Large intestine (tissue), 3 donors: ENCODE measurements at regions not wholly inside any gene's neighbourhood (a gene's known extent, or its start where the extent isn't known, plus 50 kb on each side); places are given as distances from the start of the nearest gene placed in this dataset.

ENCODE experiments used
- DNase-seq, 2 donors: peaks; one replicate each; pipeline versions ENCODE4 v3.0.0 to v3.0.0-alpha.2; 2013
- H3K27ac ChIP-seq: one replicate; pipeline ENCODE4 v1.5.1; 2013; ENCODE audit warnings: low read length
- H3K27me3 ChIP-seq: 2 replicates; pipeline ENCODE4 v1.6.1; 2013; ENCODE audit warnings: low read length; ENCODE audit not compliant: control insufficient read depth, insufficient read depth
- H3K36me3 ChIP-seq: 2 replicates; pipeline ENCODE4 v1.6.1; 2013; ENCODE audit warnings: low read length; ENCODE audit not compliant: control insufficient read depth, insufficient read depth
- H3K4me1 ChIP-seq: one replicate; pipeline ENCODE4 v1.6.1; 2013; ENCODE audit warnings: low read length; ENCODE audit not compliant: control insufficient read depth, insufficient read depth
- H3K4me3 ChIP-seq: one replicate; pipeline ENCODE4 v1.5.1; 2013; ENCODE audit warnings: low read length
- H3K9me3 ChIP-seq: one replicate; pipeline ENCODE4 v1.6.1; 2013; ENCODE audit warnings: mild to moderate bottlenecking, low read depth, low read length, moderate library complexity; ENCODE audit not compliant: control insufficient read depth
- WGBS: methylation state at CpG from one replicate; pipeline ENCODE4 v1.1.5; 2013; ENCODE audit warnings: low lambda C conversion rate; ENCODE audit not compliant: insufficient coverage; 5-methylcytosine and 5-hydroxymethylcytosine counted together

- no CpG with 5 or more reads among the region's 5 CpGs for WGBS
- H3K36me3 ChIP-seq = no peaks in the 10 kb centered on the region
- no peaks in the 10 kb centered on the region for H3K27me3 ChIP-seq
- H3K27ac ChIP-seq = no peak overlapping the region
- DNase-seq = no peak
- H3K4me3 ChIP-seq = no peak overlapping the region
- no peaks in the 10 kb centered on the region for H3K9me3 ChIP-seq
- no peaks in the 10 kb centered on the region for H3K4me1 ChIP-seq
Measured at GRCh38 chr20:60108397-60108796, 150.2 kb downstream of the CDH26 start.

GRCh38 chr20:60113024-60113724 is 155.0 kb downstream of the CDH26 start:
- H3K27me3 ChIP-seq = no peaks in the 10 kb centered on the region
- no peaks in the 10 kb centered on the region for H3K36me3 ChIP-seq
- H3K4me1 ChIP-seq = no peaks in the 10 kb centered on the region
- H3K9me3 ChIP-seq = no peaks in the 10 kb centered on the region
- no peak for DNase-seq
- no CpG with 5 or more reads among the region's 11 CpGs for WGBS
- H3K4me3 ChIP-seq = no peak overlapping the region
- no peak overlapping the region for H3K27ac ChIP-seq

GRCh38 chr20:60113771-60114170 is 155.5 kb downstream of the CDH26 start:
- H3K9me3 ChIP-seq = no peaks in the 10 kb centered on the region
- no peaks in the 10 kb centered on the region for H3K4me1 ChIP-seq
- no peaks in the 10 kb centered on the region for H3K36me3 ChIP-seq
- H3K4me3 ChIP-seq = no peak overlapping the region
- no CpG with 5 or more reads among the region's 6 CpGs for WGBS
- no peak for DNase-seq
- H3K27me3 ChIP-seq = no peaks in the 10 kb centered on the region
- H3K27ac ChIP-seq = no peak overlapping the region

GRCh38 chr20:60115451-60115850 is 157.2 kb downstream of the CDH26 start:
- Histone ChIP-seq H3K27me3 (no peaks in the 10 kb centered on the region), H3K27ac (no peak overlapping the region)

GRCh38 chr20:60116128-60116909 is 158.1 kb downstream of the CDH26 start:
- Histone ChIP-seq H3K4me1 (no peaks in the 10 kb centered on the region), H3K27ac (no peak overlapping the region), H3K4me3 (no peak overlapping the region), H3K27me3 (no peaks in the 10 kb centered on the region), H3K9me3 (no peaks in the 10 kb centered on the region), H3K36me3 (no peaks in the 10 kb centered on the region)
- WGBS = 100% methylated on average over 1 of the region's 18 CpGs
- no peak for DNase-seq

More at GRCh38 chr20:60115451-60115850, 157.2 kb downstream of the CDH26 start:
- DNase-seq = no peak
- H3K36me3 ChIP-seq = no peaks in the 10 kb centered on the region
- H3K9me3 ChIP-seq = no peaks in the 10 kb centered on the region
- H3K4me1 ChIP-seq = no peaks in the 10 kb centered on the region
- H3K4me3 ChIP-seq = no peak overlapping the region
- no CpG with 5 or more reads among the region's 6 CpGs for WGBS

- WGBS = 82% methylated on average over 3 of the region's 7 CpGs
- no peaks in the 10 kb centered on the region for H3K9me3 ChIP-seq
- no peak for DNase-seq
- no peak overlapping the region for H3K4me3 ChIP-seq
- H3K27ac ChIP-seq = no peak overlapping the region
- no peaks in the 10 kb centered on the region for H3K4me1 ChIP-seq
- no peaks in the 10 kb centered on the region for H3K36me3 ChIP-seq
- H3K27me3 ChIP-seq = no peaks in the 10 kb centered on the region
Measured at GRCh38 chr20:60117065-60117464, 158.8 kb downstream of the CDH26 start.

- WGBS = 80% methylated on average over 1 of the region's 9 CpGs
Measured at GRCh38 chr20:60121903-60122302, 163.7 kb downstream of the CDH26 start.

GRCh38 chr20:60122671-60123070 is 164.4 kb downstream of the CDH26 start:
- DNase-seq = no peak
- no peak overlapping the region for H3K4me3 ChIP-seq
- no peaks in the 10 kb centered on the region for H3K36me3 ChIP-seq
- H3K27me3 ChIP-seq = no peaks in the 10 kb centered on the region
- H3K4me1 ChIP-seq = no peaks in the 10 kb centered on the region
- H3K27ac ChIP-seq = no peak overlapping the region
- H3K9me3 ChIP-seq = no peaks in the 10 kb centered on the region
- no CpG with 5 or more reads among the region's 4 CpGs for WGBS

More at GRCh38 chr20:60121903-60122302, 163.7 kb downstream of the CDH26 start:
- DNase-seq = no peak
- H3K9me3 ChIP-seq = no peaks in the 10 kb centered on the region
- H3K4me3 ChIP-seq = no peak overlapping the region
- H3K4me1 ChIP-seq = no peaks in the 10 kb centered on the region
- H3K27ac ChIP-seq = no peak overlapping the region
- no peaks in the 10 kb centered on the region for H3K27me3 ChIP-seq
- H3K36me3 ChIP-seq = no peaks in the 10 kb centered on the region

GRCh38 chr20:60123096-60123495 is 164.9 kb downstream of the CDH26 start:
- WGBS = no CpG with 5 or more reads among the region's 8 CpGs
- no peak overlapping the region for H3K4me3 ChIP-seq
- no peaks in the 10 kb centered on the region for H3K9me3 ChIP-seq
- H3K36me3 ChIP-seq = no peaks in the 10 kb centered on the region
- H3K27ac ChIP-seq = no peak overlapping the region
- H3K4me1 ChIP-seq = no peaks in the 10 kb centered on the region
- H3K27me3 ChIP-seq = no peaks in the 10 kb centered on the region
- no peak for DNase-seq

GRCh38 chr20:60123652-60124051 is 165.4 kb downstream of the CDH26 start:
- WGBS = no CpG with 5 or more reads among the region's 4 CpGs
- Histone ChIP-seq H3K36me3 (no peaks in the 10 kb centered on the region), H3K27ac (no peak overlapping the region), H3K4me3 (no peak overlapping the region), H3K4me1 (no peaks in the 10 kb centered on the region), H3K27me3 (no peaks in the 10 kb centered on the region), H3K9me3 (no peaks in the 10 kb centered on the region)
- no peak for DNase-seq
